SK-N-SH treated with all-trans-retinoic acid at 6 μM for 48 hours (cell line): ENCODE measurements at regions not wholly inside any gene's neighbourhood (a gene's known extent, or its start where the extent isn't known, plus 50 kb on each side); places are given as distances from the start of the nearest gene placed in this dataset.
A peak's percentile ranks its signal among the peaks of the same experiment; 100 is the strongest.

Experiments
- ATAC-seq: fragments of 200-7000 bp; cut with Tn5 transposase; 3 replicates; pipeline ENCODE4 v1.9.1; 2020; ENCODE audit warnings: mild to moderate bottlenecking, moderate library complexity
- ARNTL ChIP-seq: fragments of 450-650 bp; formaldehyde crosslinking; IDR thresholded peaks from 2 replicates; pipeline ENCODE4 v1.5.0; 2020; ENCODE audit warnings: low read depth, mild to moderate bottlenecking, moderate library complexity, borderline replicate concordance
- BACH2 ChIP-seq: fragments of 250-450 bp; sonication (Bioruptor Pico); IDR thresholded peaks from 2 replicates; pipeline ENCODE4 v1.9.0; 2021; ENCODE audit warnings: mild to moderate bottlenecking, borderline replicate concordance
- CSDC2 ChIP-seq: fragments of 250-450 bp; sonication (Bioruptor Pico); IDR thresholded peaks from 2 replicates; pipeline ENCODE4 v1.5.0; 2020; ENCODE audit warnings: mild to moderate bottlenecking, moderate library complexity
- ESRRG ChIP-seq: fragments of 250-450 bp; sonication (Bioruptor Pico); IDR thresholded peaks from 2 replicates; pipeline ENCODE4 v1.6.1; 2021; ENCODE audit warnings: mild to moderate bottlenecking
- GLIS3 ChIP-seq: fragments of 250-450 bp; sonication (Bioruptor Pico); IDR thresholded peaks from 2 replicates; pipeline ENCODE4 v1.5.0; 2020; ENCODE audit warnings: mild to moderate bottlenecking, moderate library complexity
- ISL1 ChIP-seq: fragments of 250-450 bp; sonication (Bioruptor Pico); IDR thresholded peaks from 2 replicates; pipeline ENCODE4 v2.1.2; 2022; ENCODE audit warnings: mild to moderate bottlenecking, moderate library complexity
- OSR1 ChIP-seq: fragments of 250-450 bp; sonication (Bioruptor Pico); IDR thresholded peaks from 2 replicates; pipeline ENCODE4 v1.8.0; 2022; ENCODE audit warnings: moderate library complexity, mild to moderate bottlenecking, inconsistent platforms
- POU6F1 ChIP-seq: fragments of 250-450 bp; sonication (Bioruptor Pico); IDR thresholded peaks from 2 replicates; pipeline ENCODE4 v1.8.0; 2021; ENCODE audit warnings: low read depth, mild to moderate bottlenecking, moderate library complexity, borderline replicate concordance
- PPARA ChIP-seq: fragments of 250-450 bp; sonication (Bioruptor Pico); IDR thresholded peaks from 2 replicates; pipeline ENCODE4 v1.5.0; 2020; ENCODE audit warnings: mild to moderate bottlenecking, borderline replicate concordance
- RARB ChIP-seq: fragments of 250-450 bp; sonication (Bioruptor Pico); IDR thresholded peaks from 2 replicates; pipeline ENCODE4 v1.8.0; 2021; ENCODE audit warnings: mild to moderate bottlenecking, moderate library complexity
- SNAI2 ChIP-seq: fragments of 250-450 bp; sonication (Bioruptor Pico); IDR thresholded peaks from 2 replicates; pipeline ENCODE4 v1.5.0; 2020; ENCODE audit warnings: mild to moderate bottlenecking, moderate library complexity
- TCF4 ChIP-seq: fragments of 250-450 bp; sonication (Bioruptor Pico); IDR thresholded peaks from 2 replicates; pipeline ENCODE4 v1.8.0; 2021; ENCODE audit warnings: mild to moderate bottlenecking, moderate library complexity, borderline replicate concordance
- TOX ChIP-seq: fragments of 250-450 bp; sonication (Bioruptor Pico); IDR thresholded peaks from 2 replicates; pipeline ENCODE4 v1.8.0; 2021; ENCODE audit warnings: mild to moderate bottlenecking, moderate library complexity, borderline replicate concordance
- ZC3H10 ChIP-seq: fragments of 250-450 bp; sonication (Bioruptor Pico); IDR thresholded peaks from 2 replicates; pipeline ENCODE4 v1.5.1; 2021; ENCODE audit warnings: mild to moderate bottlenecking, moderate library complexity
- ZFP3 ChIP-seq: fragments of 250-450 bp; sonication (Bioruptor Pico); IDR thresholded peaks from 2 replicates; pipeline ENCODE4 v1.5.0; 2020; ENCODE audit warnings: mild to moderate bottlenecking, moderate library complexity
- ZFP30 ChIP-seq: fragments of 450-650 bp; formaldehyde crosslinking; IDR thresholded peaks from 2 replicates; pipeline ENCODE4 v1.5.0; 2022; ENCODE audit warnings: mild to moderate bottlenecking, moderate library complexity
- ZNF565 ChIP-seq: fragments of 450-650 bp; formaldehyde crosslinking; conservative IDR thresholded peaks from 2 replicates; pipeline ENCODE4 v1.5.0; 2020; ENCODE audit warnings: low read depth, mild to moderate bottlenecking, moderate library complexity
- ZNF70 ChIP-seq: fragments of 450-650 bp; formaldehyde crosslinking; IDR thresholded peaks from 2 replicates; pipeline ENCODE4 v1.5.0; 2020; ENCODE audit warnings: mild to moderate bottlenecking, moderate library complexity
- ZNF8 ChIP-seq: fragments of 450-650 bp; formaldehyde crosslinking; IDR thresholded peaks from 2 replicates; pipeline ENCODE4 v1.5.0; 2020; ENCODE audit warnings: mild to moderate bottlenecking, moderate library complexity
- TF ChIP-seq, protein P1 (sequence below): fragments of 250-450 bp; sonication (Bioruptor Pico); IDR thresholded peaks from 2 replicates; pipeline ENCODE4 v1.5.0; 2020; ENCODE audit warnings: mild to moderate bottlenecking, moderate library complexity
- TF ChIP-seq, protein P2 (sequence below): fragments of 250-450 bp; sonication (Bioruptor Pico); IDR thresholded peaks from 2 replicates; pipeline ENCODE4 v1.5.1; 2021; ENCODE audit warnings: mild to moderate bottlenecking, moderate library complexity
- TF ChIP-seq, protein P3 (sequence below): fragments of 250-450 bp; sonication (Bioruptor Pico); IDR thresholded peaks from 2 replicates; pipeline ENCODE4 v1.5.1; 2020; ENCODE audit warnings: low read depth, mild to moderate bottlenecking, moderate library complexity
- TF ChIP-seq, protein P4 (sequence below): fragments of 250-450 bp; sonication (Bioruptor Pico); IDR thresholded peaks from 2 replicates; pipeline ENCODE4 v1.8.0; 2020; ENCODE audit warnings: mild to moderate bottlenecking, moderate library complexity, borderline replicate concordance

DNA sequence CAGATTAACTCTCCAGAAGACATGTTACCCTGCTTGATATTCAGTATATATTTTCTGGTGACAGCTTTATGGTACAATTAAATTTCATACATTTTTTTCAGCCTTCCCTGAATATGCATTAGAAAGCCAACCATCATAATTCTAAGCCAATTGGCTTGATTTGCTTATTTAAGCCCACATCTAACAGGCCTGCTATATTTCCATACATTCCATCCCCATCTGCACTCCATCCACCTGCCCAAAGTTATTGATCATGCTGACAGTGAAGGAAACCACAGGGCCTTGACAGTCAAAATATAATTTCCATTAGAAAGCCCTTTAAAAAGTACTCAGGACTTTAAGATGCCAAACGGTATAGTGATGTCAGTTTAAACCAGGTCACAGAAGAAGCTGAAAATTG lies 164.3 kb downstream of the GXYLT1 start:
- ATAC-seq = peak; percentile 73

DNA sequence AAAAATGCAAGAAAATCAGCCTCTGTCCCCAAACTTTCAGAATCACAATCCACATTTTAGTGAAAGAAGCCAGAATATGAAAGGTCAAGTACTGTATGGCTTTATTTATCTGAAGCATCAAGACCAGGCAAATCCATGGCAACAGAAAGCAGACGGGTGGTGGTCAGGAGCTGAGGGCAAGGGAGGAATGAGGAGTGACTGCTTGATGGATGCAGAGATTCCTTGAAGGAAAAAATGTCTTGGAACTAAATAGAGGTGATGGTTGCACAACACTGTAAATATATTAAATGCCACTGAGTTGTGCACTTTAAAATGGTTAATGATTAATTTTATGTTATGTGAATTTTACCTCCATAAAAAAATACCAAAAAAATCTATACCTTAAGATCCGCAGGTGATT lies 165.1 kb downstream of the GXYLT1 start:
- peak; percentile 55; the same call in 2 of the 3 replicates for ATAC-seq
- no peak for TF ChIP-seq OSR1
- no peak for TF ChIP-seq ZFP3 (CRISPR knock-in tag)
- no peak for TF ChIP-seq BACH2
- TF ChIP-seq, protein P1, sequence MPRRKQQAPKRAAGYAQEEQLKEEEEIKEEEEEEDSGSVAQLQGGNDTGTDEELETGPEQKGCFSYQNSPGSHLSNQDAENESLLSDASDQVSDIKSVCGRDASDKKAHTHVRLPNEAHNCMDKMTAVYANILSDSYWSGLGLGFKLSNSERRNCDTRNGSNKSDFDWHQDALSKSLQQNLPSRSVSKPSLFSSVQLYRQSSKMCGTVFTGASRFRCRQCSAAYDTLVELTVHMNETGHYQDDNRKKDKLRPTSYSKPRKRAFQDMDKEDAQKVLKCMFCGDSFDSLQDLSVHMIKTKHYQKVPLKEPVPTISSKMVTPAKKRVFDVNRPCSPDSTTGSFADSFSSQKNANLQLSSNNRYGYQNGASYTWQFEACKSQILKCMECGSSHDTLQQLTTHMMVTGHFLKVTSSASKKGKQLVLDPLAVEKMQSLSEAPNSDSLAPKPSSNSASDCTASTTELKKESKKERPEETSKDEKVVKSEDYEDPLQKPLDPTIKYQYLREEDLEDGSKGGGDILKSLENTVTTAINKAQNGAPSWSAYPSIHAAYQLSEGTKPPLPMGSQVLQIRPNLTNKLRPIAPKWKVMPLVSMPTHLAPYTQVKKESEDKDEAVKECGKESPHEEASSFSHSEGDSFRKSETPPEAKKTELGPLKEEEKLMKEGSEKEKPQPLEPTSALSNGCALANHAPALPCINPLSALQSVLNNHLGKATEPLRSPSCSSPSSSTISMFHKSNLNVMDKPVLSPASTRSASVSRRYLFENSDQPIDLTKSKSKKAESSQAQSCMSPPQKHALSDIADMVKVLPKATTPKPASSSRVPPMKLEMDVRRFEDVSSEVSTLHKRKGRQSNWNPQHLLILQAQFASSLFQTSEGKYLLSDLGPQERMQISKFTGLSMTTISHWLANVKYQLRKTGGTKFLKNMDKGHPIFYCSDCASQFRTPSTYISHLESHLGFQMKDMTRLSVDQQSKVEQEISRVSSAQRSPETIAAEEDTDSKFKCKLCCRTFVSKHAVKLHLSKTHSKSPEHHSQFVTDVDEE = no peak
- no peak for TF ChIP-seq PPARA
- no peak for TF ChIP-seq TOX (CRISPR knock-in tag)
- TF ChIP-seq ZNF8 (CRISPR knock-in tag) = no peak
- no peak for TF ChIP-seq TCF4 (CRISPR knock-in tag)
- TF ChIP-seq ZC3H10 = no peak
- TF ChIP-seq, protein P2, sequence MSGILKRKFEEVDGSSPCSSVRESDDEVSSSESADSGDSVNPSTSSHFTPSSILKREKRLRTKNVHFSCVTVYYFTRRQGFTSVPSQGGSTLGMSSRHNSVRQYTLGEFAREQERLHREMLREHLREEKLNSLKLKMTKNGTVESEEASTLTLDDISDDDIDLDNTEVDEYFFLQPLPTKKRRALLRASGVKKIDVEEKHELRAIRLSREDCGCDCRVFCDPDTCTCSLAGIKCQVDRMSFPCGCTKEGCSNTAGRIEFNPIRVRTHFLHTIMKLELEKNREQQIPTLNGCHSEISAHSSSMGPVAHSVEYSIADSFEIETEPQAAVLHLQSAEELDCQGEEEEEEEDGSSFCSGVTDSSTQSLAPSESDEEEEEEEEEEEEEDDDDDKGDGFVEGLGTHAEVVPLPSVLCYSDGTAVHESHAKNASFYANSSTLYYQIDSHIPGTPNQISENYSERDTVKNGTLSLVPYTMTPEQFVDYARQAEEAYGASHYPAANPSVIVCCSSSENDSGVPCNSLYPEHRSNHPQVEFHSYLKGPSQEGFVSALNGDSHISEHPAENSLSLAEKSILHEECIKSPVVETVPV (CRISPR knock-in tag) = no peak
- TF ChIP-seq SNAI2 (CRISPR knock-in tag) = no peak
- no peak for TF ChIP-seq GLIS3 (CRISPR knock-in tag)

More for the DNA sequence above, 164.3 kb downstream of the GXYLT1 start:
- no peak for TF ChIP-seq ARNTL (CRISPR knock-in tag)
- no peak for TF ChIP-seq ZFP30 (CRISPR knock-in tag)
- TF ChIP-seq ZNF8 (CRISPR knock-in tag) = no peak
- TF ChIP-seq ZFP3 (CRISPR knock-in tag) = no peak
- no peak for TF ChIP-seq SNAI2 (CRISPR knock-in tag)
- peak; percentile 64; the same call in 1 of the 2 replicates for TF ChIP-seq TCF4 (CRISPR knock-in tag)
- no peak for TF ChIP-seq ZNF565
- TF ChIP-seq ISL1 (CRISPR knock-in tag) = peak; percentile 98
- TF ChIP-seq, protein P3, sequence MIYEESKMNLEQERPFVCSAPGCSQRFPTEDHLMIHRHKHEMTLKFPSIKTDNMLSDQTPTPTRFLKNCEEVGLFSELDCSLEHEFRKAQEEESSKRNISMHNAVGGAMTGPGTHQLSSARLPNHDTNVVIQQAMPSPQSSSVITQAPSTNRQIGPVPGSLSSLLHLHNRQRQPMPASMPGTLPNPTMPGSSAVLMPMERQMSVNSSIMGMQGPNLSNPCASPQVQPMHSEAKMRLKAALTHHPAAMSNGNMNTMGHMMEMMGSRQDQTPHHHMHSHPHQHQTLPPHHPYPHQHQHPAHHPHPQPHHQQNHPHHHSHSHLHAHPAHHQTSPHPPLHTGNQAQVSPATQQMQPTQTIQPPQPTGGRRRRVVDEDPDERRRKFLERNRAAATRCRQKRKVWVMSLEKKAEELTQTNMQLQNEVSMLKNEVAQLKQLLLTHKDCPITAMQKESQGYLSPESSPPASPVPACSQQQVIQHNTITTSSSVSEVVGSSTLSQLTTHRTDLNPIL = peak; percentile 70; the same call in 1 of the 2 replicates
- peak; percentile 78; the same call in 1 of the 2 replicates for TF ChIP-seq GLIS3 (CRISPR knock-in tag)
- peak; percentile 80; the same call in 1 of the 2 replicates for TF ChIP-seq POU6F1 (CRISPR knock-in tag)
- TF ChIP-seq BACH2 = no peak
- no peak for TF ChIP-seq PPARA
- TF ChIP-seq RARB (CRISPR knock-in tag) = peak; percentile 83; the same call in 1 of the 2 replicates
- no peak for TF ChIP-seq ZNF70 (CRISPR knock-in tag)
- TF ChIP-seq, protein P4, sequence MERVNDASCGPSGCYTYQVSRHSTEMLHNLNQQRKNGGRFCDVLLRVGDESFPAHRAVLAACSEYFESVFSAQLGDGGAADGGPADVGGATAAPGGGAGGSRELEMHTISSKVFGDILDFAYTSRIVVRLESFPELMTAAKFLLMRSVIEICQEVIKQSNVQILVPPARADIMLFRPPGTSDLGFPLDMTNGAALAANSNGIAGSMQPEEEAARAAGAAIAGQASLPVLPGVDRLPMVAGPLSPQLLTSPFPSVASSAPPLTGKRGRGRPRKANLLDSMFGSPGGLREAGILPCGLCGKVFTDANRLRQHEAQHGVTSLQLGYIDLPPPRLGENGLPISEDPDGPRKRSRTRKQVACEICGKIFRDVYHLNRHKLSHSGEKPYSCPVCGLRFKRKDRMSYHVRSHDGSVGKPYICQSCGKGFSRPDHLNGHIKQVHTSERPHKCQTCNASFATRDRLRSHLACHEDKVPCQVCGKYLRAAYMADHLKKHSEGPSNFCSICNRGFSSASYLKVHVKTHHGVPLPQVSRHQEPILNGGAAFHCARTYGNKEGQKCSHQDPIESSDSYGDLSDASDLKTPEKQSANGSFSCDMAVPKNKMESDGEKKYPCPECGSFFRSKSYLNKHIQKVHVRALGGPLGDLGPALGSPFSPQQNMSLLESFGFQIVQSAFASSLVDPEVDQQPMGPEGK (CRISPR knock-in tag) = peak; percentile 82; the same call in 1 of the 2 replicates
- no peak for TF ChIP-seq CSDC2
- TF ChIP-seq ESRRG (CRISPR knock-in tag) = 0 out of 2 replicates have a peak, but pooled peaks have one; percentile 72
- peak; percentile 91 for TF ChIP-seq TOX (CRISPR knock-in tag)
- TF ChIP-seq, protein P2 (CRISPR knock-in tag) = peak; percentile 89
- TF ChIP-seq, protein P1 = peak; percentile 69
- no peak for TF ChIP-seq OSR1
- no peak for TF ChIP-seq ZC3H10
